Sigmoid colon (tissue), 6 donors: ENCODE measurements at regions not wholly inside any gene's neighbourhood (a gene's known extent, or its start where the extent isn't known, plus 50 kb on each side); places are given as distances from the start of the nearest gene placed in this dataset.

Source experiments
- DNase-seq: peaks from one replicate; pipeline ENCODE4 v3.0.0-alpha.2; 2019
- H3K27ac ChIP-seq, 4 donors: fragments of 200-600 bp; sonication (generic); one replicate each; pipeline ENCODE4 v1.5.1; 2016 to 2019; ENCODE audit warnings: mild to moderate bottlenecking in 1 of 4
- H3K27me3 ChIP-seq, 3 donors: fragments of 200-600 bp; sonication (generic); one replicate each; pipeline ENCODE4 v1.5.1; 2019; ENCODE audit warnings: mild to moderate bottlenecking in 1 of 3
- H3K36me3 ChIP-seq, 4 donors: fragments of 200-600 bp; sonication (generic); one replicate each; pipeline ENCODE4 v1.5.1; 2016 to 2019
- H3K4me1 ChIP-seq, 4 donors: fragments of 200-600 bp; sonication (generic); one replicate each; pipeline ENCODE4 v1.5.1; 2017 to 2019
- H3K4me3 ChIP-seq, 4 donors: fragments of 200-600 bp; sonication (generic); one replicate each; pipeline ENCODE4 v1.5.1; 2017 to 2019; ENCODE audit warnings: mild to moderate bottlenecking in 2 of 4, moderate library complexity in 1 of 4
- H3K9me3 ChIP-seq, 4 donors: fragments of 200-600 bp in 3 of 4; sonication (generic) in 3 of 4; one replicate each; pipeline versions ENCODE4 v1.5.1 to v1.6.1; 2013 to 2019
- EP300 ChIP-seq, 4 donors: sonication (generic); formaldehyde crosslinking; IDR thresholded peaks; one replicate each; pipeline ENCODE4 v1.6.1; 2017; ENCODE audit warnings: antibody characterized with exemption in 4 of 4
- POLR2A ChIP-seq, 2 donors: fragments of 450-650 bp; IDR thresholded peaks; one replicate each; pipeline ENCODE4 v1.6.1; 2016; ENCODE audit warnings: antibody characterized with exemption in 2 of 2, mild to moderate bottlenecking in 2 of 2, moderate library complexity in 2 of 2
- POLR2AphosphoS5 ChIP-seq, 4 donors: sonication (generic); formaldehyde crosslinking; IDR thresholded peaks; one replicate each; pipeline ENCODE4 v1.6.1; 2017; ENCODE audit warnings: antibody characterized with exemption in 4 of 4
- WGBS, 2 donors: extraction: QIAGEN DNeasy Blood & Tissue Kit; methylation state at CpG; one replicate each; pipeline ENCODE4 v1.1.7; 2013; 5-methylcytosine and 5-hydroxymethylcytosine counted together
- intact Hi-C: fragments of 100-400 bp; cut with DNase I; formaldehyde crosslinking; loops from one replicate; pipeline ENCODE4 v1.15.1; 2023
- TF ChIP-seq, protein P1 (sequence below), 4 experiments: fragments of 450-650 bp in 3 of 4; fragments of 200-600 bp in 1 of 4; IDR thresholded peaks; one replicate each; pipeline ENCODE4 v1.5.1; 2016 to 2019; ENCODE audit warnings: antibody characterized with exemption in 4 of 4, mild to moderate bottlenecking in 3 of 4, moderate library complexity in 2 of 4
- donor health status: healthy with polysubstance abuse.
- donor health status: healthy.

DNA sequence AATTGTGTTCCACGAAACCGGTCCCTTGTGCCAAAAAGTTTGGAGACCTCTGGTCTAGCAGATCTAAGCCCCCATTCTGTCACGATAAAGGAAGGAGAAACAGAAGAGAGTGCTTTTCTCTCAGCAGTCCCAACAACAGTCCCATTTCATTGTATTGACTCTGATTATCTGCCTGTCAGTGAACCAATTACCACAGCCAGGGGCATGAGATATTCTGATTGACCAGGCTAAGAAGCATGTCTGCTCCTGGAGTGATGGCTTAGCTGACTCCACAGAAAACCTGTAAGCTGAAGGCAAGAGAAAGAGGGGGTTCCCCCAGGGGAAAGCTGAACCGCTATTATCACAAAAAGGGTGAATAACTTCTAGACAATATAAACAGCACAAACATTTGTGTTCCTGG is 765.4 kb downstream of the SORCS1 start:
- Histone ChIP-seq H3K9me3 (no peaks in the 10 kb centered on the region), H3K27ac (no peak overlapping the region), H3K4me3 (no peak overlapping the region), H3K36me3 (no peaks in the 10 kb centered on the region), H3K4me1 (no peaks in the 10 kb centered on the region), H3K27me3 (no peaks in the 10 kb centered on the region)
- TF ChIP-seq, protein P1, sequence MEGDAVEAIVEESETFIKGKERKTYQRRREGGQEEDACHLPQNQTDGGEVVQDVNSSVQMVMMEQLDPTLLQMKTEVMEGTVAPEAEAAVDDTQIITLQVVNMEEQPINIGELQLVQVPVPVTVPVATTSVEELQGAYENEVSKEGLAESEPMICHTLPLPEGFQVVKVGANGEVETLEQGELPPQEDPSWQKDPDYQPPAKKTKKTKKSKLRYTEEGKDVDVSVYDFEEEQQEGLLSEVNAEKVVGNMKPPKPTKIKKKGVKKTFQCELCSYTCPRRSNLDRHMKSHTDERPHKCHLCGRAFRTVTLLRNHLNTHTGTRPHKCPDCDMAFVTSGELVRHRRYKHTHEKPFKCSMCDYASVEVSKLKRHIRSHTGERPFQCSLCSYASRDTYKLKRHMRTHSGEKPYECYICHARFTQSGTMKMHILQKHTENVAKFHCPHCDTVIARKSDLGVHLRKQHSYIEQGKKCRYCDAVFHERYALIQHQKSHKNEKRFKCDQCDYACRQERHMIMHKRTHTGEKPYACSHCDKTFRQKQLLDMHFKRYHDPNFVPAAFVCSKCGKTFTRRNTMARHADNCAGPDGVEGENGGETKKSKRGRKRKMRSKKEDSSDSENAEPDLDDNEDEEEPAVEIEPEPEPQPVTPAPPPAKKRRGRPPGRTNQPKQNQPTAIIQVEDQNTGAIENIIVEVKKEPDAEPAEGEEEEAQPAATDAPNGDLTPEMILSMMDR (IDR thresholded peaks at IDR 0.05): no peak
- TF ChIP-seq POLR2AphosphoS5 (IDR thresholded peaks at IDR 0.05) (no peak), POLR2A (IDR thresholded peaks at IDR 0.05) (no peak), EP300 (IDR thresholded peaks at IDR 0.05) (no peak)
- no peak for DNase-seq
- 65 to 67% methylated on average over 4 of the region's 4 CpGs for WGBS, 2 donors
- intact Hi-C loops: no loop called here

DNA sequence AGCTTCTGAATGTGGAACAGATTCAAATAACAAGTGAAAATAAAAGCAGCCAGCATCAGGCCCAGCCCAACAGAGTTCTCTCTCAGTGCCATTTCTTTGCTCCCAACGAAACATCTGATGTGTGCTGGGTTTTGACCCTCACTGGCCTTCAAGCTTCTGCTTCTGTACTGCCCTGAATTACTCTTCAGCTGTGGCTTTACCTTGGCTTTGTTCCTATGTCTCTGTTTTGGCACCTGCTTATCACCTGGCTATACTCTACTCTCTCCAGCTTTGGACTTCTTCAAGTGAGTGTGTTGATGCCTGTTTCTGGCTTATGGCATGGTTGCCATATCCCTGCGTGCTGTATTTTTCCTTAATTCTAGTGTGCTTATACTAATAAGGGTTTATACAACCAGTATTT is 768.3 kb downstream of the SORCS1 start:
- 58 to 70% methylated on average over 2 of the region's 2 CpGs for WGBS, 2 donors
- DNase-seq: no peak
- intact Hi-C loops: no loop called here
- TF ChIP-seq POLR2A (IDR thresholded peaks at IDR 0.05) (no peak), EP300 (IDR thresholded peaks at IDR 0.05) (no peak), POLR2AphosphoS5 (IDR thresholded peaks at IDR 0.05) (no peak)
- TF ChIP-seq, protein P1 (IDR thresholded peaks at IDR 0.05): no peak
- no peaks in the 10 kb centered on the region for H3K36me3 ChIP-seq
- H3K9me3 ChIP-seq: no peaks in the 10 kb centered on the region
- no peaks in the 10 kb centered on the region for H3K27me3 ChIP-seq
- no peaks in the 10 kb centered on the region for H3K4me1 ChIP-seq
- no peak overlapping the region for H3K27ac ChIP-seq
- no peak overlapping the region for H3K4me3 ChIP-seq

DNA sequence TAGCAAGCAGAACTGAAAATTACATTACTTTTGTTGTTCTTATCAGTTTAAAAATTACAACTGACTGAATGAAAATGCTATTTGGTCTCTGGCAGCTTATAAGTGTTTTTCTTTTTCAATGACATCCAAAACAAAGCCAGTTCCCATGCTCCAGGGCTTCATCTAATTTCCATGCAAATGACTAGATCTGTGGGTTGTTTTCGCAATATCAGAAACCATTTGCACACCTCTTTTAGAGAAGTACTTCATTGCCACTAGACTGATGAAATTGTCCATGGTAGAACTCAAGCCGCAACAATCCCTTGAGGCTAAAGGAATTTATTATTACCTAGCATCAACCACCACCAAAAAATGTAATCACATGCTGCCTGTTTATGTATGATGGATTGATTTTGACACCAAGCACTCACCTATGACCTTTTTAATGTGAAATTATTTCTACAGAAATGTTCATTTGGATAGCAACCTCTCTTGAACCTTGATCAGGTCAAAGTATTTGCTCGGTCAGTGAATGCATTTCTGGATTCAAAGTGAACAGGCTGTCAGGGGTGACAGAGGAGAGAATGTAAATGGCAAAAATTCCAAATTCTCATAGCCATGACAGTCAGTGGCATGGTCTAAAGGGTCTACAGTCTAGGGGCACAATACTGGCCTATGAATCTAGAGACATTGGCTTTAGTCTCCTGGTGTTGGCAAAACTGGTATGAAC is 769.3 kb downstream of the SORCS1 start:
- Histone ChIP-seq H3K36me3 (no peaks in the 10 kb centered on the region), H3K27me3 (no peaks in the 10 kb centered on the region), H3K9me3 (no peaks in the 10 kb centered on the region), H3K4me1 (no peaks in the 10 kb centered on the region), H3K4me3 (no peak overlapping the region), H3K27ac (no peak overlapping the region)
- TF ChIP-seq POLR2A (IDR thresholded peaks at IDR 0.05): no peak
- TF ChIP-seq, protein P1 (IDR thresholded peaks at IDR 0.05): no peak
- no peak for TF ChIP-seq EP300 (IDR thresholded peaks at IDR 0.05)
- no peak for TF ChIP-seq POLR2AphosphoS5 (IDR thresholded peaks at IDR 0.05)
- DNase-seq: no peak
- 64 to 72% methylated on average over 3 of the region's 3 CpGs for WGBS, 2 donors
- intact Hi-C loops: no loop called here

DNA sequence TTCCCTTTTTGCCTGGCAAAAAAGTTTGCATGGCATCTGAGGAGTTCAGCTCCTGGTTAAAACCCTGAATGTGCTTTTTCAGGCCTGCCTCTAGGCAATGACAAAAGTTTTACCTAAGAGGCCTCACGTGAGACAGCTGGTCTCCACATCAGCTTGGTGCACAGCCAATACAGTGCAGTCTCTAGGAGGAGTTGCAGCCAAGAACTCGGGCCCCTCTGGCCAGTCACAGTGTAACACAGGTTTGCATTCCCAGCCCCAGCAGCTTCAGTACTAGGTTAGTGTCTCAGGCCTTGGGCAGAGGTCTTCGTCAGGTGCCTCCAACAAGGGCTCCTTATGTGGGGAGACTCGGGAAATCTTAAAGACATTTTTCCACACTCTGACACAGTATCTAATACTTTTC is 771.7 kb downstream of the SORCS1 start:
- intact Hi-C loops: no loop called here
- no peak for TF ChIP-seq EP300 (IDR thresholded peaks at IDR 0.05)
- TF ChIP-seq POLR2A (IDR thresholded peaks at IDR 0.05): no peak
- TF ChIP-seq, protein P1 (IDR thresholded peaks at IDR 0.05): no peak
- no peak for TF ChIP-seq POLR2AphosphoS5 (IDR thresholded peaks at IDR 0.05)
- H3K4me3 ChIP-seq: no peak overlapping the region
- no peaks in the 10 kb centered on the region for H3K9me3 ChIP-seq
- no peak overlapping the region for H3K27ac ChIP-seq
- H3K27me3 ChIP-seq: no peaks in the 10 kb centered on the region
- DNase-seq: no peak
- WGBS, 2 donors: 66 to 76% methylated on average over 4 of the region's 4 CpGs
- H3K4me1 ChIP-seq: no peaks in the 10 kb centered on the region
- H3K36me3 ChIP-seq: no peaks in the 10 kb centered on the region

DNA sequence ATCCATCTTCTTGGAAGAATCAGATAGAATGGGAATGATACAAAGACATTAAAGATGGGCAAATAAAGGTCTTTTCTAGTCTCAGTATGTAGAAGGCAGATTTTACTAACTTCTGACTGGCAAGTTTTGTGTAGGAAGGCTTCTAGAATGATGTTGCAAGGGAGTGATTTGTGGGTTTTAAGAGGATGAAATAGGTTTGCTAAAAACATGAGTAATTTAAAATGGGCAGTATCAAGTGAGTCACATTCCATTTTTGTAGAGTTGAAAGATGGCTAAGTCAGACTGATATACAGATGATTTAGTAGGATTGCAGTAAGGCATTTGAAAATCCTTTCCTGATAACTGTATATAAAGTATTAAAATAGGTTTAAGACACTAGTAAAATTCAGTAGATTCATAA is 777.4 kb downstream of the SORCS1 start:
- no peaks in the 10 kb centered on the region for H3K36me3 ChIP-seq
- intact Hi-C loops: no loop called here
- TF ChIP-seq POLR2AphosphoS5 (IDR thresholded peaks at IDR 0.05) (no peak), EP300 (IDR thresholded peaks at IDR 0.05) (no peak), POLR2A (IDR thresholded peaks at IDR 0.05) (no peak)
- TF ChIP-seq, protein P1 (IDR thresholded peaks at IDR 0.05): no peak
- H3K4me3 ChIP-seq: no peak overlapping the region
- no peaks in the 10 kb centered on the region for H3K4me1 ChIP-seq
- no peaks in the 10 kb centered on the region for H3K27me3 ChIP-seq
- no peak for DNase-seq
- H3K27ac ChIP-seq: no peak overlapping the region
- no peaks in the 10 kb centered on the region for H3K9me3 ChIP-seq
